GM18858 (cell line): ENCODE measurements at regions not wholly inside any gene's neighbourhood (a gene's known extent, or its start where the extent isn't known, plus 50 kb on each side); places are given as distances from the start of the nearest gene placed in this dataset.

Experiments used
- ATAC-seq: cut with Tn5 transposase; IDR thresholded peaks from one replicate; pipeline ENCODE4 v1.9.1; 2021; ENCODE audit not compliant: unreplicated experiment

DNA sequence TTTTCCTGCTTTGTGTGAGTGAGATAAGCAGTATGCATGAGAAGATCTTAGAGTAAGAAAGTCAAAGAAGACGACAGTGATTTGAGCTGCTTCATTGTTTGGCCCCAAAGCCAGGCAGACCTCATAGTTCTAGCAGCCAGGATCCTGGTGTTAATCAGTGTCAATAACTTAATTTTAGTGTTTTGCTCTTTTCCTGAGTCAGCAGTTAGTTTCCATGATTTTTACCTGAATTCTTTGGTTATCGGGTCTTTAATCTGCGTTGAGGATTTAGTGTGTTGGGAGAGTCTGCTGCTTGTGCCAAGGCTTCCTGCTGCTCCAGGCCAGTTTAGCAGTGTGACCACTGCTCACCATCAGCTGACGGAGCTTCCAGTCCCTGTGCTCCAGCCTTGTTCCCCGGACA lies 241.6 kb upstream of the SOX5 start:
- ATAC-seq = no peak

DNA sequence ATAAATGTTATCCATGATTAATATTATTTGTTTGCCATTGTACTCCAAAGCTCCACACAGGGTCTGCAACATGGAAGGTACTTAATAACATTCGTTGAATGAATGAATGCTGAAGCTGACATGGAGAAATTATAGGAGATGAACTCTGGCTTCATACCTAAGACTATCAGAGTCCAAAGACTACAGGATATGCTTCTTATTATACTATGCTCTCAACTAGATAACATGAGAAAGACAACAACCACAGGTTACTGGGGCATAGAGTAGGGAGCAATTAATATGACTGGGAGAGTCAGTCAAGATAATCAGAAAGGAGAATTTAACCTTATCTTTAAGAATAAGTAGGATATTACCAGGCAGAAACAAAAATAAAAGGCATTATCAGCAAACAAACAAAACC lies 236.3 kb upstream of the SOX5 start:
- no peak for ATAC-seq

DNA sequence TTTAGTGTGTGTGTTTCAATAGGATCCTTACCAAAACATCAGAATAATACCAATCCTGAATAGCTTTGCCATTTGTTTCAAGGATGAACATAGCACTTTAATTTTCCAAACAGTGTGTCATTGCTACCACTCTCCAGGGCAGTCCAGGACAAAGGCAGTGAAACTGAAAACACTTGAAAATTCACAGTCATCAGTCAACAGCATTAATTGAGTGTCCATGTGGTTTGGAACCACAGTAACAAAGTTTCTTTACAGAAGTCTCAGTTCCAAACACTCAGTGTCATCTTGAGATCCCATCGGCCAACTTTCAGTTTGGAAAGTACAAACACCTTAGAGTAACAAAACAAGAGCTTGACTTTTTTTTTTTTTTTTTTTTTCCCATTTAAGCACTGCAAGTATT lies 228.4 kb upstream of the SOX5 start:
- peak; percentile 86 for ATAC-seq

DNA sequence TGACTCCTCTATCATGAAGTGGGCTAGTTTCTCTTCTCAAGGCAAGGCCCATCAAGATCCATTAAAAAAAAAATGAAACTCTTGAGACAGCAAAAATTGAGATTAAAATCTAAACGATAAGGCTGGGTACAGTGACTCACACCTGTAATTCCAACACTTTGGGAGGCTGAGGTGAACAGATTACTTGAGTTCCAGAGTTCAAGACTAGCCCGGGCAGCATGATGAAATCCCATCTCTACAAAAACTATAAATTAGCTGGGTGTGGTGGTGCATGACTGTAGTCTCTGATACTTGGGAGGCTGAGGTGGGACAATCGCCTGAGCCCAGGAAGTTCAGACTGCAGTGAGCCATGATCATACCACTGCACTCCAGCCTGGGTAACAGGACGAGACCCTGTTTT lies 226.5 kb upstream of the SOX5 start:
- ATAC-seq = no peak

DNA sequence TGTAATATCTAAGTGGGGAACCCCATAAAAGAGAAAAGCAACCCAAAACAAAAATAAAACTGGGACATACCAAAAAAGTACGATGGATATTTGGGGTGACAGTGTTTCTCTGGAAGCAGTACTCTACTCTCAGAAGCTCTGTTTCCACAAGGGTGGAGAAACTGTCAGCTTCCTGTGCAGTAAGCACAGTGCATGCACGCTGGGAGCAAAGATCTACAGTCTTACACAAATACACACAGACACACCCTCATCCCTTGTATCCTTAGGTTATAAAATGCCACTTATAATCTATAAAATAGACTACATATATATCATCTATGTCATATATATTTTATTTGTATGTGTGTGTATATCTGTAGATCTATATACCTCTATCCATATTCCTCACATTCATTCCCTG lies 225.8 kb upstream of the SOX5 start:
- ATAC-seq = no peak

DNA sequence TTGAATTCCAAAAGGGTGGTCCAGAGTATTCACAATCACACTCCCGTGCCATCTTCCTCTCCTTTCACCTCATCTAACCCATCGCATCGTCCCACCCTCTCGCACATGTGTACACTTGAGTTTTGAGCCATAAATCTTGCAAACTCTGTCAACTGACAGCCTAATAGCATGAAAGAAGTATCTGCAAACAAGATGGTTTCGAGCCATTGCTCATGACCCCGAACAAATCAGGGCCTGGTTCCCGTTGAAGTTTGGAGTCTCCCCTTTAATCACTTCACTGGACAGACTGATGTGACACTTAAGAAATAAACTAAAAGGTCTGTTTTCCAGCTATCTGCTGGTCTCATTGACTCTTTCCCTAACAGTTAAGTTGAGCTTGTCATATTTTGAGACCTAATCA lies 223.6 kb upstream of the SOX5 start:
- ATAC-seq = no peak

DNA sequence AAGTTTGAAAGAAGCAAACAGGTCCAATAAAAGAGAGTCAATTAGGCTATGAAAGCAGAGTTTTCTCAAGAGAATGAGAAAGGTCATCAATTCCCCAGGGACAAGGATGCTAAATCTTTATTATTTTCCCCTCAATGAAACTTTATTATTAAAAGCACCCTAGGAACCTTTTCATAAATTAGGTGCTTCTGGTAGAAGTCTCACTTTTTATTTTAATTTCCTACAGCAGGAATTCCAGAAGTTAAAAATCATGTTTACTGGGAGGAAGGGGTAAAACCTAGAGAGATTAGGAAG lies 223.2 kb upstream of the SOX5 start:
- ATAC-seq = no peak

DNA sequence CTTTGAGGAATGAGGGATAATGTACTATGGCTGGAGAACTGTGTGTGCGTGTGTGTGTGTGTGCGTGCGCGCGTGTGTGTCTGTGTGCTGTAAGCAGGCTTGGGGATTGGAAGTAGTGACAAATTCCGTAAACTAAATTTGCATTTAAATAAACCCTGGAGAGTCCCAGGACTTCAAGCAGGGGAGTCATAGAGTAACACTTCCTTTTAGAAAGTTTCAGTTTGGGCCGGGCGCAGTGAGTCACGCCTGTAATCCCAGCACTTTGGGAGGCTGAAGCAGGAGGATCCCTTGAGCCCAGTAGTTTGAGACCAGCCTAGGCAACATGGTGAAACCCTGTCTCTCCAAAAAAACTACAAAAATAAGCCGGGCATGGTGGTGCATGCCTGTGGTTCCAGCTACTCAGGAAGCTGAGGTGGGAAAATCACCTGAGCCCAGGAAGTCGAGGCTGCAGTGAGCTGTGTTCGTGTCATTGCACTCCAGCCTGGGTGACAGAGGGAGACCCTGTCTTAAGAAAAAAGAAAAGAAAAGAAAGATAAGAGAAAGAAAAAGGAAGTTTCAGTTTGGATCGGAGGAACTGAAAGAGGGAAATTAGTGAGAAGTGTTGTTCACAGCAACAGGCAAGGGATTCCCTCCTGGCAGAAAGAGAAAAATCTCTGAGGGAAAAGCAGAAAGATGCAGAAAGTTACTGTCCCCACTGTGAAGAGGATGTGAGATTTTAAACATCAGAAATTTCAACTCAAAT lies 222.7 kb upstream of the SOX5 start:
- ATAC-seq = peak; percentile 86

DNA sequence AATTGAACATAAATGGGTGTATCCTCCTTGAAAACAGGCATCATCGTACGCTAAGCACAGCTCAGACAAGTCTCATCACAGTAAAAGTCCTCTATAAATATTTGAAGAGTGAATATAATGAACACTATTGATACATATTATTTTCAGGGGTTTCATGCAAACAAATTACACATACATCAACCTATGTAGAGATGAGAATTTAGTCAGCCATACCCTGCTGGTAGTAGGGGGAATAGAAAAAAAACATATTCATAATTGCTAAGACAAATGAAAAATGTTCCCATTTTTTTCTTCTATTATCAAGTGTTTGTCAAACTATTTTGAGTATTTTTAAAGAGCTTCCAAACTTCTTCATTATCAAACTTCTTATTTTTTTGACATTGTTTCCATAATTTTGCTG lies 205.6 kb upstream of the SOX5 start:
- ATAC-seq = no peak

DNA sequence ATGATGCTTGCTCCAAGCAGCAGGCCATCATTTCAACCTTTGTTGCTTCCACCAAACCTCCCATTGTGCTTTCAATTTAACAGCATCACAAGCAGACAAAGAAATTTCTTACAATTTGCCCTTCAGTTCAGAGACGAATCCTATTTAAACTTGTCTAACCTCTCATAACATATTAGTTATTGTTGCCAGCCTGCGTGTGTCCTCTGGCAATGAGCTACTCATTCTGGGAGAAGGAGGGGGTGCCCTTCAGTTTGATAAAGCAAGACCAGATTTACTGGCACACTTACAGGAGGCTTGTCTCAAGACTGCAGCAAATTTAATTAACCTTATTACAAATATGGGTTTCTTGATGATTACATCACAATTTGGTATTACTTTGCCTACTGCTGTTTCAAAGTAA lies 203.6 kb upstream of the SOX5 start:
- no peak for ATAC-seq

DNA sequence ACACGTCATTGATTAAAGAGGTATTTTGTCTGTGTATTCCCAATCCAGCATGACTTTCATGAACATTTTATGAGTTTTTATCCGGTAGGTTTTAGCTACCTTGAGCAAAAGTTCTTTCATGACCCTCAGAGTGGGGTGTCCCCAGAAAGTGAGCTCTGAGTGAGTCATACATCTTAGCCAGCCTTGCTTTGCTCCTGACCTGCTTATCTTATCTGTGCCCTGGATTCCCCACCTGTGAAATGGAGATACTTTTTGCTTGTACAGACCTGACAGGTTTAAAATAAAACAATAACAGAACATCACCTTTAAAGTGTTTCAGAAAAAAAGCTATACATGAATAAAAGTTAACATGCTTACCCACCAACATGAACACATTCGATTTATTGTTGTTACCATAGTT lies 202.8 kb upstream of the SOX5 start:
- ATAC-seq = no peak

DNA sequence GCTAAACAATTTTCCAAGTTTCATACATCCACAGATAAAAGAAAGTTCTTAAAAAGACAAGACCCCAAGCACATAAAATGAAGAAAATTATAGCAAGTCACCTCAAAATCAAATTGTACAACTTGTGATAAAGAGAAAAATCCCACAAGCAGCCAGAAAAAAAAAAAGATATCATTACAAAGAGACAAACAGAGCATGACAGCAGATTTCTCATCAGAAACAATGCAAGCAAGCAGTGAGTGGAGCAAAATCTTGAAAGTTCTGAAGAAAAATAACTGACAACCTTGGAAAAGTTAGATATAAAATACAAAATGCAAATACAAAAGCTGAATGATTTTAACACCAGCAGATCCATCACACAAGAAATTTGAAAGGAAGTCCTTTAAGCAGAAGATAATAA lies 194.5 kb upstream of the SOX5 start:
- no peak for ATAC-seq

DNA sequence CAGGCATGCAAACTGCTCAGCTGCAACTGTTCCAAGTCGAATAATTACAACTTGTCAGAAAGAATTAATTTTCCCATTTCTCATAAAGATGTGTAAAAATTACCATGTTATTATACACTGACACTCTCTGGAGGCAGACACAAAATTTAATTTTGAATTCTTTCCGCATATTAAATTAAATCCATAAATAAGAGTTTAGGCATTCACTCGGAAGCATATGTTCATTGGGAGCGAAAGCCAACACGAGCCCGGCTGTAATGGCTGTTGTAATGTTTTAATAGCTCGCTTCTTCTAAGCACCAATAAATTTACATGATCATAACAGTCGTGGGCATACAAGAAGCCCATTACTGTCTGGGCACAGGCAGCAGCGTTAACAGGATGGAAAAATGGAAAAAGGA lies 189.6 kb upstream of the SOX5 start:
- no peak for ATAC-seq

DNA sequence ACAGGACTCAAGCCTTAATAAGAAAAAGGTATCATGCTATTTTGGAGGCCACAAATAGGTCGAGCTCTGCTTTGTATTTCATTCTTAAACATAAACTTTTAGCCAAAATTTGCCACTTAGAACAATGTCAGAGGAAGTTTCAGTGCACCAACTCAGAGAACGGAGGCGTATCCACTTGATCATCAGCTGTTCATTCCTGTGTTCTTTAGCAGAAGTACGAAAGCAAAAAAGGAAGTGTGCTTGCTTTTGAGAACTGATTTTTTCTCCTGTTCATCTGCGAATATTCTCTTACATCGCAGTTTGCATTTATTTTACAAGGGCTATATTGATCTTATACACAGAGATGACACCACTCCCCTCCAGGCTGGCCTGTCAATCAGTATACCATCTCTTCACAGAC lies 188.6 kb upstream of the SOX5 start:
- ATAC-seq = no peak

DNA sequence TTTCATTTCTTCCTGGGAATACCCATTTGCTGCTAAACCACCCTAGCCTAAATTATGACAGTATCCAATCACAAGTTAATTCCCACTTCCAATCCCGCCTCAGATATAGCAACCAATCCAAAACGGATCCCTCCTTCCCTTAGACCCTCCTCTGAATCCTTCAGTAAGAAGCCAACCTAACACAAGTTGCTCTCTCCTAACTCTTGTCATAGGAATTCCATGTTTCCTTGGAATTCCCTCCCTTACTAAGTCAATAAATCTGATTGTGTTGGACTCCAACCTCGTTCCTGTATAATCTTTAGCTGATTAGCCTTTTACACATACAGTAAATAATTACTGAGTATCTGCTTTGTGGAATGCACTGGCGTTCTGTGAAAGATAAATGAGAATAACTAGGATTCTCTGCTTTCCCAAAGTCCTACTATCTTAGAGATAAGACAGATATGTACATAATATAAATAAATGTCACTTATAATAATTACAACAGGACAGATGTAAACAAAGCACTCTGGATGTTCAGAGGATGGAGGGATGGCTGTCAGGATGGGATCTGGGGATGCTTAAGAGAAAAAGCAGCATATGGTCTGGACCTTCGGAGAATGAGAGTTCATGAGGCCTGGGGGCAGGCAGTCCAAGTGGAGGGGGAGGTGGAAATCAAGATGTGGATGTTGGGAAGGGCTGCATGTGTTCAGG lies 185.8 kb upstream of the SOX5 start:
- ATAC-seq = no peak

DNA sequence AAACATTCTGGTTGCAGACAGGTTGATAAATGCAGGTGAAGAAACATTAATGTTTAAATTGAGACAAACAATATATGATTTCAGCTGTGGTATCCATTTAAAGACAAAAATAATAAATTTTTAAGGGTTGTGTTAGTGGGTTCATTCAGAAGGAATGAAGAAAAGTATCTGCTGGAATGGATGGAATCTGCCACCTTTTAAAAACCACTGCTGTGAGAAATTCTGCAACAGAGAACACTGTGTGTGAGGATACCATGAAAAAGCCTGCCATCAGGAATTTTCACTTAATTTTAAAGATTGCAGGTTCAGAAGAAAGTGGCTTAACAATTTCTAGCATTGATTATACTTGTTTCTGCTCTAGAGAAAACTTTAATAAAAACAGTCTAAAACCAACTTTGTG lies 184.6 kb upstream of the SOX5 start:
- no peak for ATAC-seq

DNA sequence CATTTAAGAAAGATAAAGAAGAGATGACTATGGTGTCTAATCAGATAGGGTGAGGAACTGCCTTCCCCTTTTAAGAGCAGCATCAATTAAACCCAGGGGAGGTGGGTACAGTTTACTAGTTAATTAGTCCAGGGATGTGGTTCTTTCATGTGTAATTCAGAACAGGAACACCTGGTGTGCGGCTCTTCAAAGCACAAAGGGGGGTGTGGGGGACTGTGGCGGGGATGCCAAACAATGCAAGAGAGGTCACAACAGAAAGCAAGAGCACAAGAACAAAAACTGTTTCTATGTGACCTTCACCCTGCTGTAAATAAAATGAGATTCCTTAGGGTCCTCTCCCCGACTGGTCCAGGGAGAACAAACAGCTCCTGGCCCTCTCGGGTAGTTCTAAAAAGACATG lies 183.9 kb upstream of the SOX5 start:
- ATAC-seq = no peak

DNA sequence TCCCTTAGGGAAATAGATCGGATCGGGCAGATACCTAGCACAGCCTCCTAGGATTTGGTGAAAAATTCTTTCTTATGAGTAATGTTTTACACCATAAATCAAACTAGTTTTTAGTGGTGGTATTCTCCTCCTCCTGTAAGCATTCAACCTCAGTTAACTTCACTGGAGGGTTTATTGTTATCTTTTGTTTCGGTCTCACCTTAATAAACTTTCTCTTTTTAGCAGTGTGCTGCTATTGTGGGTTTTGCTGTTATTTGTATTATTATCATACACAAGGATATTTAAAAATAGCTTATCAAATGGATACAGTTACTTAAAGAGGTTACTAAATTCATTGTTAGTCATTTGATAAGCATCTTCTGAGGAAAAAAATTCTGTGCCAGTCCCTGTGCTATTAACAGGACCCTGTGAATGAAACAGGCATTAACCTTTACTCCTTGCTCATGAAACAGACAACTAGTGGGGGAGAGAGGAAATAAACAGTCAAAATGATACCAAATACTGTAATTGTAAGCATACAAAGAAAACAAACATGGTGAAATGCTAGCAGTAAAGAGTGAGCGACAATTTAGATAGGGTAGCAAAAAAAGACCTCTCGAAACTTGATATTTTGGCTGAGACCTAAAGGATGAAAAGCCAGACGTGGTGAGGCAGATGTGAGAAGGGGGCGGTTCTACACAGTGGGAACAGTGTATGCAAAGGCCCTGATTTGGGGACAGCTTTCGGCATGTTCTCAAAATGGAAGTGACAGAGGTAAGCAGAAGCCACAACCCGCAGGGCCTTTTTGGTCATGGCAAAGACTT lies 178.7 kb upstream of the SOX5 start:
- ATAC-seq = peak; percentile 87

DNA sequence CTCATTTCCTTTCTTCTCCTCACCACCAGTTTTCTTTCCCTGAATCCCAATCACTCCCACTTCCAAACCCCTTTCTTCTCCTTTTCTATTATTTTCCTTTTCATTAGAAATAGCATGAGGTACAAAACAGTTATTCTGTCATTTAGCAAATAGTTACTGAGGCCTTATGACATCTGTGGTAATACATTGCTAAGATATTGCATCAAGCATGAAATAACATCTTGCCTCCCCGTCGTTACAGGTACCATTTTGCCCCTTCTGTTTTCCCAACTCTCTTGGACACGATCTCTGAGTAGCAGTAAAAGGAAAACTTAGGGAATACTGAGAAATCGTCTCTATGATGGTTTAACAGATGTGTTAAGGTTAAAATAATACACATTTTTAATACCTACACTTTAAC lies 175.8 kb upstream of the SOX5 start:
- ATAC-seq = no peak

DNA sequence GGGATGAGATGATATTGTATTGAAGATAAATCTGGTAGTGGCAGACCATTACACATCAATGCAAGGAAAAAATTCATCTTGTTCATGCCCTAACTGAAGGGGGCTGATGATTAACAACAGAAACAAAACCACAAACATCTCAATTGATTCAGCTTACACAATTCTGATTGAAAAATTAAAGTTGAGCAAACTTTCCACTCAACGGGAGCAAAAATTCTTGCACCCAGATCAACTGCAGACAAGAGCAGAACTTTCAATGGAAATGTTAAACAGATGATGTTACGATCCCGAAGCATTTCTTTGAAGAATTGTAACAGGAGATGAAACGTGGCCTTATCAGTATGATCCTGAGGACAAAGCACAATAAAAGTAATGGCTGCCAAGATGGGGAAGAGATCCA lies 172.4 kb upstream of the SOX5 start:
- ATAC-seq = no peak

DNA sequence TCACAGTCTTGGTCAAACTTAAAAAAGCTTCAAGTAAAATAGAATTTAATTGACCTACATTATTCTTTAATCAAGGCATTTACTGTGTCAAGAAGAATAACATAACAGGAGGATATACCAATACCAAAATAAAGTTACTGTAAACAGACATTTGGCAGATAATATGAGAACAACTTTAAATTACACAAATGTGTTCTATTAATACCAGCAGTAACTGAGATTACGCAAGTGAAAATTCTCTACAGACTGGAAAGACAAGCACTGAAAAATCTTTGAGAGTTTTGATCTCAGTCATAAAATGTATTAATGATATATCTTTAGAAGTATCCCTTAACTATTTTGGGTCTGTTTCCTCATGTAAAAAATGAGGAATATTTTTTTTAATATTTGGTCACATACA lies 169.2 kb upstream of the SOX5 start:
- ATAC-seq = no peak

DNA sequence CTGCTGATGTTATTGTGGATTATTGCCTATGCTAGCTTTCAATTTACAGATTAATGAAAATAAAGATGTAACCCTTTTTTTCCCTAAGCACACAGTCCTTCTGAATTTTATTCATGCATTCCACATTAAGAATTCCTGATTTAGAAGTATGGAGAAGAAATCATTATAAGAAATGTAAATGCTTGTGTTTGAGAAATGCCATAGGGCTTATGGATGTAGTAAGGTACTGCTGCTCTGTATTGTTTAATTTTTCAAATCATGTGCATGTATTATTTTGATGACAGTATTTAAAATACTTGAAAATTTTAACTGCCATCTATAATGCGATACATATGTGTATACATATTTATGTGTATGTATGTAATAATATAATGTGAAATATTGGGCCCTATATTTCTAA lies 167.1 kb upstream of the SOX5 start:
- ATAC-seq = no peak
